ENCODE measurements at regions not wholly inside any gene's neighbourhood (a gene's known extent, or its start where the extent isn't known, plus 50 kb on each side); places are given as distances from the start of the nearest gene placed in this dataset.

- no peak for TF ChIP-seq EP300 (IDR thresholded peaks at IDR 0.05)
- no peak for TF ChIP-seq POLR2AphosphoS5 (IDR thresholded peaks at IDR 0.05)
- TF ChIP-seq CTCF (IDR thresholded peaks at IDR 0.05), result no peak
Observed at GRCh38 chr13:111629016-111629415, 308.6 kb downstream of the TEX29 start.

Data from esophagus muscularis mucosa (tissue), 4 donors.